ENCODE measurements at regions not wholly inside any gene's neighbourhood (a gene's known extent, or its start where the extent isn't known, plus 50 kb on each side); places are given as distances from the start of the nearest gene placed in this dataset.

DNA sequence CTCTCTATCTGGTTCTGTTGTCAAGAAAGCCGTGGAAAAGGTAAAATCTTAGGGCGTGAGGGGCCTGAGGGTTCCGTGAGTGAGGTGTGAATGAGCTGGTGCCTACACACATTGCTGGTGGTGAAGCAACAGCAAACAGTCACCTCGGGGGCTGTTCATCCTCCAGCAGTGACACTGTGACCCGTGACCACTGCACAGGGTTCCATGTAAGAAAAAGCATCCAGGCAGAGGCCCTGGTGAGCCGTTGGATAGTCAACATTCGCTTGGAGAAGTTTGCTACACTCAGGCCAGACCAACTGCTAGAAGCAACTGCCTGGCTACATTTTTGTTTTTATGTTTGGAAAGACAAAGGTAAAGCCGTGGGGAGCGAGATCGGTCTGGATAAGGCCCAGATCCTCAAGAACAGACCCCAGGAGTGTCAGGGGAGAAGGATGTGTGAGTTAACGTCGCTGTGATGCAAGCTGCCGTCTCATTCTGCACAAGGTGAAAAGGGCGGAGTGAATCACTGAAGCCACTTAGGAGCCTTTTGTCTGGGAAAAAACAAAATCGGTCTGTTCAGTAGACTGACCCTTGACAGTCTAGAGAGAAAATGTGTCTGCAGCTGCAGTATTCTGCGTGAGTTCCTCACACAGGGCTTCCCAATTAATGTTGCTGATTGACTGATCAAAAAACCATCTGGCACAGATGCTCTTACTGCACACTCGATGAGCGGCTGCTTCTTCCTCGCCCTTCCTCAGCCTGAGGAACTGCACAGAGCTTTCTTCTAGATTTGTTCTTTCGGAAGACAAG lies 404.0 kb downstream of the SMOC2 start:
- no peak for TF ChIP-seq EGR1 (IDR thresholded peaks at IDR 0.05)
- no peak for TF ChIP-seq YY1 (IDR thresholded peaks at IDR 0.05; ENCODE audit: low read depth)
- TF ChIP-seq TAF1 (IDR thresholded peaks at IDR 0.05; ENCODE audit: low read depth) = no peak
- TF ChIP-seq, protein P1, sequence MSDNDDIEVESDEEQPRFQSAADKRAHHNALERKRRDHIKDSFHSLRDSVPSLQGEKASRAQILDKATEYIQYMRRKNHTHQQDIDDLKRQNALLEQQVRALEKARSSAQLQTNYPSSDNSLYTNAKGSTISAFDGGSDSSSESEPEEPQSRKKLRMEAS (IDR thresholded peaks at IDR 0.05) = no peak
- TF ChIP-seq FOXM1 (IDR thresholded peaks at IDR 0.05; ENCODE audit: borderline replicate concordance, low read depth) = no peak
- TF ChIP-seq EP300 (IDR thresholded peaks at IDR 0.05; ENCODE audit: borderline replicate concordance) = no peak
- TF ChIP-seq RAD21 (IDR thresholded peaks at IDR 0.05; ENCODE audit: low read depth) = no peak
- TF ChIP-seq CREB1 (IDR thresholded peaks at IDR 0.05; ENCODE audit: low read depth) = no peak
- TF ChIP-seq, protein P2, sequence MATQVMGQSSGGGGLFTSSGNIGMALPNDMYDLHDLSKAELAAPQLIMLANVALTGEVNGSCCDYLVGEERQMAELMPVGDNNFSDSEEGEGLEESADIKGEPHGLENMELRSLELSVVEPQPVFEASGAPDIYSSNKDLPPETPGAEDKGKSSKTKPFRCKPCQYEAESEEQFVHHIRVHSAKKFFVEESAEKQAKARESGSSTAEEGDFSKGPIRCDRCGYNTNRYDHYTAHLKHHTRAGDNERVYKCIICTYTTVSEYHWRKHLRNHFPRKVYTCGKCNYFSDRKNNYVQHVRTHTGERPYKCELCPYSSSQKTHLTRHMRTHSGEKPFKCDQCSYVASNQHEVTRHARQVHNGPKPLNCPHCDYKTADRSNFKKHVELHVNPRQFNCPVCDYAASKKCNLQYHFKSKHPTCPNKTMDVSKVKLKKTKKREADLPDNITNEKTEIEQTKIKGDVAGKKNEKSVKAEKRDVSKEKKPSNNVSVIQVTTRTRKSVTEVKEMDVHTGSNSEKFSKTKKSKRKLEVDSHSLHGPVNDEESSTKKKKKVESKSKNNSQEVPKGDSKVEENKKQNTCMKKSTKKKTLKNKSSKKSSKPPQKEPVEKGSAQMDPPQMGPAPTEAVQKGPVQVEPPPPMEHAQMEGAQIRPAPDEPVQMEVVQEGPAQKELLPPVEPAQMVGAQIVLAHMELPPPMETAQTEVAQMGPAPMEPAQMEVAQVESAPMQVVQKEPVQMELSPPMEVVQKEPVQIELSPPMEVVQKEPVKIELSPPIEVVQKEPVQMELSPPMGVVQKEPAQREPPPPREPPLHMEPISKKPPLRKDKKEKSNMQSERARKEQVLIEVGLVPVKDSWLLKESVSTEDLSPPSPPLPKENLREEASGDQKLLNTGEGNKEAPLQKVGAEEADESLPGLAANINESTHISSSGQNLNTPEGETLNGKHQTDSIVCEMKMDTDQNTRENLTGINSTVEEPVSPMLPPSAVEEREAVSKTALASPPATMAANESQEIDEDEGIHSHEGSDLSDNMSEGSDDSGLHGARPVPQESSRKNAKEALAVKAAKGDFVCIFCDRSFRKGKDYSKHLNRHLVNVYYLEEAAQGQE (IDR thresholded peaks at IDR 0.05; ENCODE audit: low read depth) = no peak
- no peak for TF ChIP-seq CEBPB (IDR thresholded peaks at IDR 0.05)
- TF ChIP-seq ZBTB7A (IDR thresholded peaks at IDR 0.05; ENCODE audit: low read depth) = no peak
- TF ChIP-seq NFIC (IDR thresholded peaks at IDR 0.05) = no peak
- no peak for TF ChIP-seq TCF12 (IDR thresholded peaks at IDR 0.05; ENCODE audit: low read depth)
